Right atrium auricular region (tissue), 2 donors: ENCODE measurements at regions not wholly inside any gene's neighbourhood (a gene's known extent, or its start where the extent isn't known, plus 50 kb on each side); places are given as distances from the start of the nearest gene placed in this dataset.

Experiments
- DNase-seq: peaks from one replicate; pipeline ENCODE4 v3.0.0-alpha.2; 2019; ENCODE audit warnings: low spot score
- H3K27ac ChIP-seq, 2 donors: fragments of 200-600 bp; sonication (generic); 1 replicate in 1 of 2; 2 replicates in 1 of 2; pipeline ENCODE4 v1.5.1; 2016 to 2019
- H3K27me3 ChIP-seq, 2 donors: fragments of 200-600 bp; sonication (generic); one replicate each; pipeline versions ENCODE4 v1.5.1 to v1.6.0; 2017 to 2019
- H3K36me3 ChIP-seq: fragments of 200-600 bp; sonication (generic); one replicate; pipeline ENCODE4 v1.5.1; 2016
- H3K4me1 ChIP-seq, 2 donors: fragments of 200-600 bp; sonication (generic); one replicate each; pipeline versions ENCODE4 v1.5.1 to v1.6.0; 2017 to 2019
- H3K4me3 ChIP-seq, 2 donors: fragments of 200-600 bp; sonication (generic); 1 replicate in 1 of 2; 2 replicates in 1 of 2; pipeline ENCODE4 v1.5.1; 2017 to 2019; ENCODE audit warnings: mild to moderate bottlenecking in 1 of 2, moderate library complexity in 1 of 2
- H3K9me3 ChIP-seq, 2 donors: fragments of 200-600 bp; sonication (generic); one replicate each; pipeline ENCODE4 v1.5.1; 2019
- TF ChIP-seq, protein P1 (sequence below), 2 donors: fragments of 200-600 bp; sonication (generic); IDR thresholded peaks; one replicate each; pipeline ENCODE4 v1.5.1; 2019; ENCODE audit warnings: antibody characterized with exemption in 2 of 2

GRCh38 chr19:27675771-27676170 is 1537.2 kb downstream of the UQCRFS1 start:
- TF ChIP-seq, protein P1, sequence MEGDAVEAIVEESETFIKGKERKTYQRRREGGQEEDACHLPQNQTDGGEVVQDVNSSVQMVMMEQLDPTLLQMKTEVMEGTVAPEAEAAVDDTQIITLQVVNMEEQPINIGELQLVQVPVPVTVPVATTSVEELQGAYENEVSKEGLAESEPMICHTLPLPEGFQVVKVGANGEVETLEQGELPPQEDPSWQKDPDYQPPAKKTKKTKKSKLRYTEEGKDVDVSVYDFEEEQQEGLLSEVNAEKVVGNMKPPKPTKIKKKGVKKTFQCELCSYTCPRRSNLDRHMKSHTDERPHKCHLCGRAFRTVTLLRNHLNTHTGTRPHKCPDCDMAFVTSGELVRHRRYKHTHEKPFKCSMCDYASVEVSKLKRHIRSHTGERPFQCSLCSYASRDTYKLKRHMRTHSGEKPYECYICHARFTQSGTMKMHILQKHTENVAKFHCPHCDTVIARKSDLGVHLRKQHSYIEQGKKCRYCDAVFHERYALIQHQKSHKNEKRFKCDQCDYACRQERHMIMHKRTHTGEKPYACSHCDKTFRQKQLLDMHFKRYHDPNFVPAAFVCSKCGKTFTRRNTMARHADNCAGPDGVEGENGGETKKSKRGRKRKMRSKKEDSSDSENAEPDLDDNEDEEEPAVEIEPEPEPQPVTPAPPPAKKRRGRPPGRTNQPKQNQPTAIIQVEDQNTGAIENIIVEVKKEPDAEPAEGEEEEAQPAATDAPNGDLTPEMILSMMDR (IDR thresholded peaks at IDR 0.05) = no peak
- H3K4me1 ChIP-seq = peaks cover 0 to 58% of the 10 kb centered on the region in 2 donors
- no peaks in the 10 kb centered on the region for H3K9me3 ChIP-seq
- no peaks in the 10 kb centered on the region for H3K27me3 ChIP-seq
- DNase-seq = no peak
- H3K36me3 ChIP-seq = no peaks in the 10 kb centered on the region
- no peak overlapping the region for H3K4me3 ChIP-seq
- H3K27ac ChIP-seq = peak overlapping the region; percentile 53 to 72

DNA sequence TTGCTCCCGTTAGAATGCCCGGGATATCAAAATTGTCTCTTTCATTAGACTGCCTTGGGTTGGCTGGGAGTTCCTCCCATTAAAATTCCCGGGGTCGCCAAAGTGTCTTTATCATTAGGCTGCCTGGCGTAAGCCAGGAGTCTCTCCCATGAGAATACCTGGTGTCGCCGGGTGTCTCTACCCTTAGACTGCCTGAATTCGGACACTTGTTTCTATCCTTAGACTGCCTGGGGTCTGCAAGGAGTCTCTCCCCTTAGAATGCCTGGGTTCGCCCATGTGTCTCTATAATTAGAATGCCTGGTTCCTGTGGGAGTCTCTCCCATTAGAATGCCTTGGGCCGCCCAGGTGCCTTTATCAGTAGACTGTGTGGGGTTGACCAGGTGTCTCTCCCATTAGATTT is 1538.2 kb downstream of the UQCRFS1 start:
- Histone ChIP-seq H3K27ac (peak overlapping the region in 1 of 2 donors; percentile 16), H3K36me3 (no peaks in the 10 kb centered on the region), H3K4me3 (no peak overlapping the region), H3K27me3 (no peaks in the 10 kb centered on the region), H3K9me3 (no peaks in the 10 kb centered on the region), H3K4me1 (peaks cover 0 to 58% of the 10 kb centered on the region in 2 donors)
- TF ChIP-seq, protein P1 (IDR thresholded peaks at IDR 0.05) = no peak
- no peak for DNase-seq

- Histone ChIP-seq H3K27me3 (no peaks in the 10 kb centered on the region), H3K9me3 (no peaks in the 10 kb centered on the region), H3K36me3 (no peaks in the 10 kb centered on the region), H3K4me1 (peaks cover 0 to 58% of the 10 kb centered on the region in 2 donors), H3K4me3 (no peak overlapping the region), H3K27ac (peak overlapping the region in 1 of 2 donors; percentile 73)
- DNase-seq = peak; percentile 30
- TF ChIP-seq, protein P1 (IDR thresholded peaks at IDR 0.05) = no peak
Observed at GRCh38 chr19:27673986-27674385, 1539.0 kb downstream of the UQCRFS1 start.

- Histone ChIP-seq H3K9me3 (no peaks in the 10 kb centered on the region), H3K36me3 (no peaks in the 10 kb centered on the region), H3K27ac (peak overlapping the region; percentile 73 to 75), H3K4me3 (no peak overlapping the region), H3K4me1 (peaks cover 0 to 50% of the 10 kb centered on the region in 2 donors), H3K27me3 (no peaks in the 10 kb centered on the region)
- TF ChIP-seq, protein P1 (IDR thresholded peaks at IDR 0.05) = no peak
- DNase-seq = peak; percentile 56
Observed at GRCh38 chr19:27672309-27673047, 1540.5 kb downstream of the UQCRFS1 start.

DNA sequence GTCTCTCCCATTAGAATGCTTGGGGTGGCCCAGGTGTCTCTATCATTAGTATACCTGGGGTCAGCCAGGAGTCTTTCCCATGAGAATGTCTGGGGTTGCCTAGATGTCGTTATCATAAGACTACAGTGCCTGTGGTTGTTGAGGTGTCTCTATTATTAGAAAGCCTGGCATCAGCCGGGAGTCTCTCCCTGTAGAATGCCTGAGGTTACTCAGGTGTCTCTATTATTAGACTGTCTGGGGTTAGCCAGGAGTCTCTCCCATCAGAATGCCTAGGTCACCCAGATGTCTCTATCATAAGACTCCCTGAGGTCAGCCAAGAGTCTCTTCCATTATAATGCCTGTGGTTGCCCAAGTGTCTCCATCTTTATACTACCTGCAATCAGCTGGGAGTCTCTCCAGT is 1541.1 kb downstream of the UQCRFS1 start:
- H3K4me1 ChIP-seq = peaks cover 0 to 45% of the 10 kb centered on the region in 2 donors
- no peaks in the 10 kb centered on the region for H3K36me3 ChIP-seq
- no peaks in the 10 kb centered on the region for H3K27me3 ChIP-seq
- TF ChIP-seq, protein P1 (IDR thresholded peaks at IDR 0.05) = no peak
- no peak overlapping the region for H3K27ac ChIP-seq
- DNase-seq = peak; percentile 48
- H3K4me3 ChIP-seq = no peak overlapping the region
- H3K9me3 ChIP-seq = no peaks in the 10 kb centered on the region
